K562 (cell line): ENCODE measurements at regions not wholly inside any gene's neighbourhood (a gene's known extent, or its start where the extent isn't known, plus 50 kb on each side); places are given as distances from the start of the nearest gene placed in this dataset.

Source experiments
- ATAC-seq: fragments of 200-7000 bp; cut with Tn5 transposase; 3 replicates; pipeline ENCODE4 v1.9.1; 2020; ENCODE audit warnings: moderate library complexity
- BruUV-seq: library from RNA; stranded (reverse); fragments of 400-500 nt; replicated peaks from 2 replicates; lab custom pipeline; 2021; lab: Mats Ljungman, UMichigan
- CTCF ChIA-PET: fragments of 300-600 bp; formaldehyde crosslinking; extraction: SDS; loops from one replicate; lab custom pipeline; 2021; ENCODE audit warnings: low intra/inter-chr PET ratio; lab: Yijun Ruan, JAX
- POLR2A ChIA-PET: fragments of 300-600, 350-650 bp; sonication (Branson Sonifier 250); formaldehyde crosslinking; extraction: SDS; loops from one replicate; lab custom pipeline; 2021; ENCODE audit warnings: antibody characterized with exemption, inconsistent platforms; lab: Yijun Ruan, JAX
- DNase-seq, 4 experiments: peaks; one replicate each; pipeline versions ENCODE4 v3.0.0 to v3.0.0-alpha.2; 2011 to 2018; ENCODE audit warnings: low spot score in 3 of 4, mixed read lengths in 3 of 4; ENCODE audit errors: extremely low read depth in 1 of 4
- FAIRE-seq: peaks from 2 replicates; lab custom pipeline; 2011; peaks lifted over from hg19 to GRCh38; lab: Jason Lieb, UNC
- H2AFZ ChIP-seq: 2 replicates; pipeline ENCODE4 v1.6.0; 2011; ENCODE audit warnings: low read depth, low read length, control low read depth, inconsistent platforms
- H3K27ac ChIP-seq: fragments of 200-600 bp; 3 replicates; pipeline ENCODE4 v1.8.0; 2011; ENCODE audit warnings: low read depth, mild to moderate bottlenecking, control low read depth, inconsistent platforms, low read length, moderate library complexity, mixed read lengths; ENCODE audit errors: extremely low read depth
- H3K27me3 ChIP-seq, 2 experiments: fragments of 300-600 bp in 1 of 2; 2 replicates in 1 of 2; 3 replicates in 1 of 2; pipeline versions ENCODE4 v1.6.0 to v1.8.0; 2011; ENCODE audit warnings: inconsistent platforms in 2 of 2, low read length in 2 of 2, mild to moderate bottlenecking in 1 of 2, mixed read lengths in 1 of 2, moderate library complexity in 1 of 2; ENCODE audit not compliant: control insufficient read depth in 2 of 2, insufficient read depth in 2 of 2
- H3K36me3 ChIP-seq: fragments of 300-600 bp; 3 replicates; pipeline ENCODE4 v1.8.0; 2011; ENCODE audit warnings: mild to moderate bottlenecking, low read length, inconsistent platforms; ENCODE audit not compliant: control insufficient read depth, insufficient read depth
- H3K4me1 ChIP-seq, 2 experiments: fragments of 200-600 bp in 1 of 2; replicated peaks in 1 of 2; 2 replicates in 1 of 2; 3 replicates in 1 of 2; pipeline versions ENCODE4 v1.5.1 to v1.8.0; 2011; ENCODE audit warnings: inconsistent platforms in 2 of 2, low read length in 2 of 2, mild to moderate bottlenecking in 1 of 2, mixed read lengths in 1 of 2, moderate library complexity in 1 of 2; ENCODE audit not compliant: control insufficient read depth in 2 of 2, insufficient read depth in 2 of 2
- H3K4me2 ChIP-seq: 2 replicates; pipeline ENCODE4 v1.6.1; 2011; ENCODE audit warnings: low read length, control low read depth, inconsistent platforms, mixed read lengths; ENCODE audit not compliant: insufficient read depth
- H3K4me3 ChIP-seq: fragments of 200-600 bp; sonication (generic), shearing (Covaris generic); 2 replicates; pipeline ENCODE4 v1.5.1; 2016; ENCODE audit warnings: control low read depth, inconsistent platforms
- H3K79me2 ChIP-seq: fragments of 200-600 bp; 3 replicates; pipeline ENCODE4 v1.8.0; 2011; ENCODE audit warnings: low read length, inconsistent platforms; ENCODE audit not compliant: control insufficient read depth, insufficient read depth
- H3K9ac ChIP-seq, 2 experiments: 2 replicates each; pipeline versions ENCODE4 v1.6.0 to v1.6.1; 2011; ENCODE audit warnings: low read depth in 2 of 2, low read length in 2 of 2, control low read depth in 1 of 2, inconsistent platforms in 1 of 2, mild to moderate bottlenecking in 1 of 2, mixed read lengths in 1 of 2; ENCODE audit not compliant: insufficient read depth in 1 of 2
- H3K9me1 ChIP-seq: one replicate; pipeline ENCODE4 v1.6.0; 2011; ENCODE audit warnings: inconsistent platforms, mild to moderate bottlenecking, low read length, moderate library complexity; ENCODE audit not compliant: control insufficient read depth, insufficient read depth
- H3K9me3 ChIP-seq: replicated peaks from 2 replicates; pipeline ENCODE4 v1.5.1; 2011; ENCODE audit warnings: low read depth, low read length, inconsistent platforms; ENCODE audit not compliant: control insufficient read depth, insufficient read depth
- H4K20me1 ChIP-seq: replicated peaks from 2 replicates; pipeline ENCODE4 v1.6.1; 2011; ENCODE audit warnings: low read length, inconsistent platforms, mixed read lengths; ENCODE audit not compliant: control insufficient read depth, insufficient read depth
- BRD9 ChIP-seq: fragments of 450-650 bp; IDR thresholded peaks from 2 replicates; pipeline ENCODE4 v1.6.1; 2018; ENCODE audit warnings: low read depth; ENCODE audit not compliant: partially characterized antibody
- BRF1 ChIP-seq: IDR thresholded peaks from 3 replicates; pipeline ENCODE4 v1.6.1; 2011; ENCODE audit warnings: borderline replicate concordance, mild to moderate bottlenecking; ENCODE audit not compliant: insufficient read length; ENCODE audit errors: extremely low read depth
- HMBOX1 ChIP-seq: sonication (generic); IDR thresholded peaks from 2 replicates; pipeline ENCODE4 v1.6.1; 2016
- JUN ChIP-seq, 2 experiments: sonication (generic) in 1 of 2; formaldehyde crosslinking in 1 of 2; IDR thresholded peaks; 2 replicates each; pipeline versions ENCODE4 v1.6.1 to v1.8.0; 2012 to 2022; ENCODE audit warnings: borderline replicate concordance in 2 of 2, mild to moderate bottlenecking in 2 of 2, improper control_type of control experiment in 1 of 2, low read depth in 1 of 2, low read length in 1 of 2, missing genetic modification reagents in 1 of 2
- RBM17 ChIP-seq: fragments of 200-400 bp; formaldehyde crosslinking; IDR thresholded peaks from 2 replicates; pipeline ENCODE4 v1.6.1; 2017; ENCODE audit warnings: low read depth, mild to moderate bottlenecking, low read length, borderline replicate concordance
- SNRNP70 ChIP-seq: fragments of 200-400 bp; formaldehyde crosslinking; optimal IDR thresholded peaks from 2 replicates; pipeline ENCODE3; 2017; ENCODE audit warnings: low read depth, low read length
- THAP12 ChIP-seq: fragments of 250-450 bp; sonication (Bioruptor Pico); IDR thresholded peaks from 2 replicates; pipeline ENCODE4 v1.9.0; 2021; ENCODE audit warnings: mild to moderate bottlenecking, inconsistent platforms
- ZBTB43 ChIP-seq: sonication (generic); formaldehyde crosslinking; IDR thresholded peaks from 2 replicates; pipeline ENCODE4 v1.8.0; 2023; ENCODE audit warnings: mild to moderate bottlenecking, missing genetic modification reagents
- ZBTB5 ChIP-seq: fragments of 450-650 bp; IDR thresholded peaks from 2 replicates; pipeline ENCODE4 v1.6.1; 2017; ENCODE audit warnings: antibody characterized with exemption
- ZNF24 ChIP-seq: fragments of 450-650 bp; IDR thresholded peaks from 2 replicates; pipeline ENCODE4 v1.6.1; 2016
- ZNF277 ChIP-seq: fragments of 250-450 bp; sonication (Bioruptor Pico); IDR thresholded peaks from 2 replicates; pipeline ENCODE4 v1.8.0; 2022; ENCODE audit warnings: inconsistent platforms, mild to moderate bottlenecking, moderate library complexity, borderline replicate concordance
- ZNF586 ChIP-seq: fragments of 450-650 bp; formaldehyde crosslinking; conservative IDR thresholded peaks from 2 replicates; pipeline ENCODE4 v1.4.0; 2020; ENCODE audit warnings: mild to moderate bottlenecking, moderate library complexity
- ZNF766 ChIP-seq: fragments of 200-800 bp; sonication (Bioruptor generic); conservative IDR thresholded peaks from 2 replicates; pipeline ENCODE4 v1.6.1; 2016; ENCODE audit warnings: missing genetic modification characterization, missing compliant biosample characterization
- WGBS: fragments of 100-300 bp; shearing (Covaris generic); methylation state at CpG from one replicate; pipeline ENCODE4 v1.1.6; 2016; ENCODE audit warnings: low coverage, mixed read lengths; ENCODE audit not compliant: insufficient coverage; ENCODE audit errors: missing lambda C conversion rate; 5-methylcytosine and 5-hydroxymethylcytosine counted together
- in situ Hi-C: fragments of 300-500 bp; cut with MboI; formaldehyde crosslinking; loops from 4 replicates; pipeline ENCODE4 v1.15.0; 2018; ENCODE audit warnings: inconsistent platforms, mixed read lengths
- intact Hi-C: fragments of 100-400 bp; cut with micrococcal nuclease; formaldehyde crosslinking; loops from 2 replicates; pipeline ENCODE4 v1.14.2; 2022
- TF ChIP-seq, protein P1 (sequence below), 2 experiments: fragments of 450-650 bp in 1 of 2; sonication (generic) in 1 of 2; formaldehyde crosslinking; conservative IDR thresholded peaks; 2 replicates each; pipeline versions ENCODE4 v1.4.0 to v1.8.1; 2020 to 2022; ENCODE audit warnings: mild to moderate bottlenecking in 1 of 2, missing genetic modification reagents in 1 of 2

DNA sequence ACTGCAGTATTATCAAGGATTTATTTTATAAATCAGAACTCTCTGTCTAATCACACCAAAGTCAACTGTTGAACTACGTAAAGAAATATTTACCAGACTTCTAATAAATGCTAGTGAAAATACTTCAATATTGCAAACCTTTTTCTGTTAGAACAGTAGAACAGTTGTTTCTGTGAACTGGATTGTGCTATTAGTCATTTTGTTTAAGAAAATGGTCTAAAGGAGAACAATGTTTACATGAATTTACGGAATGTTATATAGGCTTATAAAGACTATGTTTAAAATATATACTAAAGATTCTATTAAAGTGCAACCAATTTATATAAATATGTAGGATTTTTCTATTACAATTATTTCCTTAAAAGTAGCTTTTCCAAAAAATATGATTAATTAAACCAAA, 471.4 kb downstream of the FSCB start:
- no peak for FAIRE-seq
- TF ChIP-seq ZNF277 (CRISPR knock-in tag) (no peak), ZNF586 (CRISPR knock-in tag) (no peak), JUN (IDR thresholded peaks at IDR 0.05; ENCODE audit: borderline replicate concordance, low read depth, low read length) (no peak), JUN (CRISPR knock-in tag; IDR thresholded peaks at IDR 0.05; ENCODE audit: borderline replicate concordance) (no peak), BRF1 (no peak), SNRNP70 (no peak), HMBOX1 (no peak), ZNF24 (no peak), RBM17 (no peak), ZBTB43 (CRISPR knock-in tag) (no peak), ZNF766 (CRISPR knock-in tag) (no peak), BRD9 (no peak), ZBTB5 (no peak), THAP12 (no peak)
- TF ChIP-seq, protein P1, sequence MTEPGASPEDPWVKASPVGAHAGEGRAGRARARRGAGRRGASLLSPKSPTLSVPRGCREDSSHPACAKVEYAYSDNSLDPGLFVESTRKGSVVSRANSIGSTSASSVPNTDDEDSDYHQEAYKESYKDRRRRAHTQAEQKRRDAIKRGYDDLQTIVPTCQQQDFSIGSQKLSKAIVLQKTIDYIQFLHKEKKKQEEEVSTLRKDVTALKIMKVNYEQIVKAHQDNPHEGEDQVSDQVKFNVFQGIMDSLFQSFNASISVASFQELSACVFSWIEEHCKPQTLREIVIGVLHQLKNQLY (CRISPR knock-in tag; conservative IDR thresholded peaks at IDR 0.05): no peak

More for the DNA sequence above, 471.4 kb downstream of the FSCB start:
- WGBS: 0% methylated on average over 2 of the region's 2 CpGs
- no peaks in the 10 kb centered on the region for H3K27me3 ChIP-seq
- H3K4me3 ChIP-seq: no peak overlapping the region
- no peaks in the 10 kb centered on the region for H3K79me2 ChIP-seq
- H4K20me1 ChIP-seq: no peaks in the 10 kb centered on the region
- POLR2A ChIA-PET: no interaction called here
- no peaks in the 10 kb centered on the region for H3K9me3 ChIP-seq
- no TSS peak for BruUV-seq
- no peak overlapping the region for H3K9ac ChIP-seq
- intact Hi-C loops: no loop called here
- no peak overlapping the region for H3K27ac ChIP-seq
- ATAC-seq: no peak
- H3K9me1 ChIP-seq: no peaks in the 10 kb centered on the region
- no peaks in the 10 kb centered on the region for H3K36me3 ChIP-seq
- CTCF ChIA-PET: no interaction called here
- H2AFZ ChIP-seq: no peak overlapping the region
- no peak overlapping the region for H3K4me2 ChIP-seq
- in situ Hi-C loops: no loop called here
- no peak for DNase-seq
- H3K4me1 ChIP-seq: no peaks in the 10 kb centered on the region
